ENCODE measurements at regions not wholly inside any gene's neighbourhood (a gene's known extent, or its start where the extent isn't known, plus 50 kb on each side); places are given as distances from the start of the nearest gene placed in this dataset.
A peak's percentile ranks its signal among the peaks of the same experiment; 100 is the strongest.

DNA sequence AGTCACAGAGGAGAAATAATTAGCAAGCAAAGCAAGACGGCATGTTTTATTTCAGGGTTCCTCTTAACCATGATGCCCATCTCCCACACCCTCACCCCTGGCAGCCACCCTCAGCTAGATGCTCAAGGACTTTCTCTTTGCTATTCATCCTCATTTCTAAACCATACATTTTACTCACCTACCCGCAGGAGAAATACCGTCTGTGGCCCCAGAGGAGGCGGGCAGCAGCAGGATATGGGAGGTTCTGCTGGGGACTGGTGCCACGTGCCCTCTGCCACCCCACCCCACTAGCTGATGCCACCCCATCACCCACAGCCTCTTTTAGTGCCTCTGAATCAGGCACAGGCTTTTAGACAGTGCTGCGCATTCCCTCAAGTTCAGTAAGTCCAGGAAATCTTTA lies 168.7 kb upstream of the ITGB1 start:
- TF ChIP-seq, protein P1, sequence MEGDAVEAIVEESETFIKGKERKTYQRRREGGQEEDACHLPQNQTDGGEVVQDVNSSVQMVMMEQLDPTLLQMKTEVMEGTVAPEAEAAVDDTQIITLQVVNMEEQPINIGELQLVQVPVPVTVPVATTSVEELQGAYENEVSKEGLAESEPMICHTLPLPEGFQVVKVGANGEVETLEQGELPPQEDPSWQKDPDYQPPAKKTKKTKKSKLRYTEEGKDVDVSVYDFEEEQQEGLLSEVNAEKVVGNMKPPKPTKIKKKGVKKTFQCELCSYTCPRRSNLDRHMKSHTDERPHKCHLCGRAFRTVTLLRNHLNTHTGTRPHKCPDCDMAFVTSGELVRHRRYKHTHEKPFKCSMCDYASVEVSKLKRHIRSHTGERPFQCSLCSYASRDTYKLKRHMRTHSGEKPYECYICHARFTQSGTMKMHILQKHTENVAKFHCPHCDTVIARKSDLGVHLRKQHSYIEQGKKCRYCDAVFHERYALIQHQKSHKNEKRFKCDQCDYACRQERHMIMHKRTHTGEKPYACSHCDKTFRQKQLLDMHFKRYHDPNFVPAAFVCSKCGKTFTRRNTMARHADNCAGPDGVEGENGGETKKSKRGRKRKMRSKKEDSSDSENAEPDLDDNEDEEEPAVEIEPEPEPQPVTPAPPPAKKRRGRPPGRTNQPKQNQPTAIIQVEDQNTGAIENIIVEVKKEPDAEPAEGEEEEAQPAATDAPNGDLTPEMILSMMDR (IDR thresholded peaks at IDR 0.05; ENCODE audit: insufficient read depth, low read length, severe bottlenecking): no peak
- Histone ChIP-seq H3K27me3 (ENCODE audit: control insufficient read depth, insufficient read depth, low read length) (no peaks in the 10 kb centered on the region), H3K36me3 (ENCODE audit: control insufficient read depth, insufficient read depth, low read length) (no peaks in the 10 kb centered on the region), H3K4me3 (ENCODE audit: low read depth, low read length) (no peak overlapping the region)
- FAIRE-seq: no peak
- no peak for DNase-seq (ENCODE audit: low read depth)

DNA sequence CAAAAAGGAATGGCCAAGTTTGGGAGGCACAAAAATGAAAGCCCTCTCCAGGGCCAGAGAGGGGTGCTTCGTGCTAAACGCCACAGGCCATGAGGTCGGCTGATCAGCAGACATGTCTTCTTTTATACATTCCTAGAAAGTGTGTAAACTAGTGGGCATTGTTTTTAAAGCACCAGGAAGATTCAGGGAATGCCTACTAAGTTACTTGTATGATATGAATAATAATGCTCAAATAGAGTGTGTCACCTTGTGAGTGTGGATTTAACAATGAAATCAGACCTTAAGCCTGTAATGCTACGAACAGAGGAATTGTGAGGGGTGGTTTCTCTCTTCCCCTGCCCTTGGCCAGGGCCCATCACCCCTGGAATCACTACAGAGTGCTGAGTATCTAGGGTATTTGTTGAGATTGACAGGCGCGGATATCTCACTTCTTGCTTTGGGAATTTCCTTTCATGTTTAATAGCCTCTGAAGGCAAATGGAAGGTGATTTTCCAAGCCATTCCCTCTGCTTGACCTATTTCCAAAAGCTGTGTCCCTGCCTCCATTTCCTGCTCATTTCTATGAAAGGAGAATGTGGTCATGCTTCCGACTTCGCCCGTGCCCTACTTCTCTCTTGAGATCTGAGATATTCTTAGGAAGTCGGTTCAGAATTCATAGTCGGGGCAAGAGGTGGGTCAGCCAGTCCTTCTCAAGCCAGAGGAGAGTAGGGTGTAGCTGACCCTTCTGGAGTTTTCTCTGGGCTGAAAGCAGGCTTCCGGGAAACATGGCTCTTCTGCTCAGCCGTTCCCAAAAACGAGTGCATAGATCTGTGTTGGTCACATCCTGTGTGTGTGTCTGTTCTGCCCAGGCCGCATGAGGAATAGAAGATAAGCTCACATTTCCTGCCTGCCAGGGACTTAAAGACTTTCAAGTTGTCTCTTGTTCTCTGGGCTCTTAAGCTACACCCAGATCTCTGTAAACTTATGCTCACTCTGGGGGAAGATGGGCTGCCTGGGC lies 167.8 kb upstream of the ITGB1 start:
- Histone ChIP-seq H3K27me3 (ENCODE audit: control insufficient read depth, insufficient read depth, low read length) (no peaks in the 10 kb centered on the region), H3K36me3 (ENCODE audit: control insufficient read depth, insufficient read depth, low read length) (no peaks in the 10 kb centered on the region), H3K4me3 (ENCODE audit: low read depth, low read length) (no peak overlapping the region)
- TF ChIP-seq, protein P1 (IDR thresholded peaks at IDR 0.05; ENCODE audit: insufficient read depth, low read length, severe bottlenecking): no peak
- DNase-seq (ENCODE audit: low read depth) (peak; percentile 97), FAIRE-seq (peak; percentile 83)

DNA sequence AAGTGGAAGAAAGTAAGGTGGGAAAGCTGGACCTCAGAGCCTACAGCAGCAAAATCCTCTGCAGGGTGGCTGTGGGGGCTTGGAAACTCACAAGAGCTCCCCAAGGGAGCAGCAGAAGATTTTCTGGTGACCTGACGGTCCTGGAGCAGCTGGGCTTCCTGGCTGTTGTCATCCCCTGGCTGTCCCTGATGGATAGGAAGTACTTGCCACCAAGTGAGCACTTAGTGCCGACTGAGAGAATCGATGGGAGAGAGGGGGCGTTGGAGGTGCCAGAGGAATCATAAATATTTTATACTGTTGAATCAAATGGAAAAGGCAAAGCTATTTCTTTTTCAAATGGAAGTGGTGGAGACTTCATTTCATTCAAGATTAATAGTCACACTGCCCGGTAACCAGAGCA lies 167.1 kb upstream of the ITGB1 start:
- H3K27me3 ChIP-seq (ENCODE audit: control insufficient read depth, insufficient read depth, low read length): no peaks in the 10 kb centered on the region
- H3K4me3 ChIP-seq (ENCODE audit: low read depth, low read length): no peak overlapping the region
- no peaks in the 10 kb centered on the region for H3K36me3 ChIP-seq (ENCODE audit: control insufficient read depth, insufficient read depth, low read length)
- FAIRE-seq (no peak), DNase-seq (ENCODE audit: low read depth) (no peak)
- TF ChIP-seq, protein P1 (IDR thresholded peaks at IDR 0.05; ENCODE audit: insufficient read depth, low read length, severe bottlenecking): no peak

DNA sequence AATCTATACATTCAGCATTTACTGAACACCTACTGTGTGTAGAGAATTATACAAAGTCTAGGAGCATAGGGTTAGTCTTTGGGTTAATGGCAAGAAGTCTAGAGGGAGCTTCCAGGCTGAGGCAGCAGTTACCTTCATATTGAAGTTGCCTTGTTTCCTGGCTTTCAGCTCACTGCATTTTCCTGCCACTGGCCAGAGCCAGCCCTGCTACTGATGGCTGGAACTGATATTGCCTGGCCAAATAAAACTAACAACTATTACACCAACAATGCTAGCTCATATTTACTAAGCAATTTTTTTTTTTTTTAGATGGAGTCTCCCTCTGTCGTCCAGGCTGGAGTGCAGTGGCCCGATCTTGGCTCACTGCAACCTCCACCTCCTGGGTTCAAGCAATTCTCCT lies 165.7 kb upstream of the ITGB1 start:
- no peak overlapping the region for H3K4me3 ChIP-seq (ENCODE audit: low read depth, low read length)
- DNase-seq (ENCODE audit: low read depth) (no peak), FAIRE-seq (no peak)
- no peaks in the 10 kb centered on the region for H3K36me3 ChIP-seq (ENCODE audit: control insufficient read depth, insufficient read depth, low read length)
- no peaks in the 10 kb centered on the region for H3K27me3 ChIP-seq (ENCODE audit: control insufficient read depth, insufficient read depth, low read length)
- TF ChIP-seq, protein P1 (IDR thresholded peaks at IDR 0.05; ENCODE audit: insufficient read depth, low read length, severe bottlenecking): no peak

DNA sequence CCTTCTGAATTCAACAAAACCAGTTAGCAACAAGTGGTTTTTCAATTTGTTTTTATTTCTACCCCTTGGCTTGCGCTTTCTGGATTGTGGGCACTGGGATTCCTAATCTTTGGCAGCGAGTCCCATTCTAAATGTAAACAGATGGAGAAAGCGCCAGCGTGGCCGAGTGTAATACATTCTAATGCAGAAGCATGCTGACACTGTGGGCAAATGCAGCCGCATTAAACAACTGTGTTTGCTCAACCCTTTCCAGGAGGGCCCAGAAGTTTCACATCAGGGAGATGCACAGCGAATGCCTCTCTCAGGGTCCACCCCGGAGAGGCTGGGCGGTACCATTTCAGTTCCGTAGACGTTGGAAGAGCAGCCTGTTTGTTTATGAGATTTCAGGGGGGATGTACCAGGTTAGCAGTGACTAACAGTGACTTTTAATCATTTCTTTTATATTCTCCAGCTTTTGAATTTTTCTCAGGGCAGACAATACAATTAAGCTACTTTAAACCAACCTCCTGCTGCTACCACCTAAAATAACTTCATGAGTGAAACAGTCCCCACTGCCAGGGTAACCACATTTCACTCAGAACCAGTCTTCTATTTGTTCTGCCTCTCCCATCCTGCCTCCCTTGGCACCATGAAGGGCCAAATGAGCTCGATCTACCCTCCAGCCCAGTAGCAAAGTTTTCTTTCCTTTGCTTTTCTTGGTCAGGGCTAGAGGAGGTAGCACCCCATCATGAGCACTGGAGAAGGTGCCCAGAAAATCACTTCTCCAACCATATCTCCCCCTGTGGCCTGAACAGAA lies 164.2 kb upstream of the ITGB1 start:
- FAIRE-seq (peak; percentile 50), DNase-seq (ENCODE audit: low read depth) (no peak)
- Histone ChIP-seq H3K36me3 (ENCODE audit: control insufficient read depth, insufficient read depth, low read length) (no peaks in the 10 kb centered on the region), H3K27me3 (ENCODE audit: control insufficient read depth, insufficient read depth, low read length) (no peaks in the 10 kb centered on the region), H3K4me3 (ENCODE audit: low read depth, low read length) (no peak overlapping the region)
- TF ChIP-seq, protein P1 (IDR thresholded peaks at IDR 0.05; ENCODE audit: insufficient read depth, low read length, severe bottlenecking): no peak
